GM19043 (cell line): ENCODE measurements at regions not wholly inside any gene's neighbourhood (a gene's known extent, or its start where the extent isn't known, plus 50 kb on each side); places are given as distances from the start of the nearest gene placed in this dataset.

Experiments used
- ATAC-seq: cut with Tn5 transposase; IDR thresholded peaks from one replicate; pipeline ENCODE4 v1.9.1; 2021; ENCODE audit warnings: low read depth; ENCODE audit not compliant: unreplicated experiment

DNA sequence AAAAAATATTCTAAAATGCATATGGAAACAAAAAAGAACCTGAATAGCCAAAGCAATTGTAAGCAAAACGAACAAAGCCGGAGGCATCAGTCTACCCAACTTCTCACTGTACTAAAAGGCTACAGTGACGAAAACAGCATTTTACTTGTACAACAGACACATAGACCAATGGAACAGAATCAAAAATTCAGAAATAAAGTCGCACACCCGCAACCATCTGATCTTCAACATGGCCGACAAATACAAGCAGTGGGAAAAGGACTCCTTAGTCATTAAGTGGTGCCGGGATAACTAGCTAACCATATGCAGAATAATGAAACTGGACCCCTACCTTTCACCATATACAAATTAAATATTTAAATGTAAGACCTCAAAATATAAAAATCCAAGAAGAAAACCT is 203.9 kb upstream of the PPFIA2 start:
- no peak for ATAC-seq

DNA sequence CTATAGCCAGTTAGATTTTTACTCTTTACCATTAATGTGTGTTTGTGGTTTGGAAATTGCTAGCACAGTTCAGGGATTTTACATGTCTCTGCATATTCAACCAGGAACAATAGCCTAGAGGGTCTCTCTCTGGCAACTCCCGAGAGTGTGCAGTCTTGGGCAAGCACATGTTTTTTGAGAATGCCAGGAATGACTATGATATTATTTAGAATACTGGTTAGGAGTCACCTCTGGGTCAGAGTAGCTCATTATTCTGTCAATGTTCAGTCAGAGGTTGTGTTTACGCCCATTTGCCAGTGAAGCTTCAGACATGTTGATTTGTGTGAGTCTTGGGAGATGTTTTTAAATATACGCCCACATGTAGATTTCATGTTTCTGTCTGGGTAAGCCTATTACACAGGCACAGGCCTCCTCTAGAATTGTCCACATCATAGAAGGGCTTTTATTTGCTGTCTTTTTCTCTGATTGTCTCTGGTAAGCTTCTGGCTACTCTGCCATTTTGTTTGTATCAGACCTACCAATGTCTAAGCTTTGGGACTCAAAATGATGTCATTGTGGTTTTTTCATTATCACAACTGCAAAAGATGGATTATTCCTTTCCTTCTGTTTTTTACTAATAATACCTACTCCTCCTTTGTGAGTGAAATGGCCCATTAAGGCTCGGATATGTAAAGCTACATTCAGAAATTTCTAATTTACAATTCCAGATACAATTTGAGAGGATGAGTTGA is 203.1 kb upstream of the PPFIA2 start:
- ATAC-seq = no peak

DNA sequence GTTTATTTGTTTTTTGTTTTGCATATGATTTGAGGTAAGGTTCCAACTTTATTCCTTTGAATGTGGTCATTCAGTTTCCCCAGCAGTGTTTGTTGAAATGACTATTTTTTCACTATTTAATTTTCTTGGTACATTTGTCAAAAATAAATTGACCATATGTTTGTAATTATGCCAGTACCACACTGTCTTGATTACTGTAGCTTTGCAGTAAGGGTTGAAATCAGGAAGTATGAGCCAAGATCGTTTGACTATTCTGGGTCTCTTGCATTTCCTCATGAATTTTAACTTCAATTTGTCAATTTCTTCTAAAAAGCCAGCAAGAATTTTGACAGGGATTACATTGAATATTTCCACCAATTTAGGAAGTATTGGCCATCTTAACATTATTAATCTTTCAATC is 199.3 kb upstream of the PPFIA2 start:
- no peak for ATAC-seq

DNA sequence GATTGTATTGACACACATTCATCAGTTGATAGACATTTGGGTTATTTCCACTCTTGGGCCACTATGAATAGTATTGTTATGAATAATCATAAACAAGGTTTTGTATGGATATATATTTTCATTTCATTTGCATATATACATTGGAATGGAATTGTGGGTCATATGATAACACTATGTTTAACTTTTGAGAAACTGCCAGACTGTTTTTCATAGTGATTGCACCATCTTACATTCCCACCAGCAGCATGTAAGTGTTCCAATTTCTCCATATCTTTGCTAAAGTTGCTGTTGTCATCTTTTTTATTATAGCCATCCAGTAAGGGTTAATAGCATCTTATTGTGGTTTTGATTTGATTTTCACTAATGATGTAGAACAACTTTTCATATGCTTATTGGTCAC is 198.5 kb upstream of the PPFIA2 start:
- no peak for ATAC-seq

- ATAC-seq = no peak
Measured at GRCh38 chr12:81956468-81956860, 197.3 kb upstream of the PPFIA2 start.

GRCh38 chr12:81953541-81953940 is 194.4 kb upstream of the PPFIA2 start:
- no peak for ATAC-seq

DNA sequence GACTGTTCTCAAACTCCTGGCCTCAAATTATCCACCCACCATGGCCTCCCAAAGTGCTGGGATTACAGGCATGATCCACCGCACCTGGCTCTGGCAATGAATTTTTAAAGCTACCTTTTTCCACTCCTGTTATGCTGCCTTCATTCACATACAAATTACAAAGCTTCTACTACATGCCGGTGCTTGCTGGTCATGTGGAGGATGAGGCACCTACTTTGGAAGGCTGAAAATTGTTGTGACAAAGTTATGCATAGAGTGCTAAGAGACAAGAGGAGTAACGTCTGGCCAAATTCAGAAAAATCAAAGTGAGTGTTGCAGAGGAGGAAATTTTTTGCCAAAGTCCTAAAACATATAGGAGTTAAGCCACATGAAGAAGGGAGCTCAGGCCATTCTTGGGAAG is 191.7 kb upstream of the PPFIA2 start:
- no peak for ATAC-seq

- no peak for ATAC-seq
Measured at GRCh38 chr12:81949841-81950308, 190.7 kb upstream of the PPFIA2 start.

GRCh38 chr12:81949416-81949815 is 190.3 kb upstream of the PPFIA2 start:
- ATAC-seq = no peak

DNA sequence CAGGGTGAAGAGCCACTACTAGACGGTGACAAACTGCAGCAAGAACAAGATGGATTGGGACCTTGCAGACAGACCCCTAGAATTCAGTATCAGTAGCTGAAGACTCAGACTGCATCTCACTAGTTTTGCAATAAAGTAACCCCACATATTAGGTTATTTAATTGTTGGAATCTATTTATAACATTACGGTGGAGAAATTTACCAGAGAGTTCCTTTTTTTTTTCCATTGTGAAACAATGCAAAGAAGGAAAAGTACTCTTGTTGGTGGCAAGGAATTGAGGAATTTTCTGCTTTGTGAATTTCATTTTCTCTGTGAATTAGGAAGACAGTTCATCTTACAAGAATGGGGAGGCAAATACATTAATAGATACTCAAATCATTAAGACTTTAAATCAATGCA is 185.7 kb upstream of the PPFIA2 start:
- no peak for ATAC-seq

- ATAC-seq = peak; percentile 74
Measured at GRCh38 chr12:81942594-81942993, 183.4 kb upstream of the PPFIA2 start.

DNA sequence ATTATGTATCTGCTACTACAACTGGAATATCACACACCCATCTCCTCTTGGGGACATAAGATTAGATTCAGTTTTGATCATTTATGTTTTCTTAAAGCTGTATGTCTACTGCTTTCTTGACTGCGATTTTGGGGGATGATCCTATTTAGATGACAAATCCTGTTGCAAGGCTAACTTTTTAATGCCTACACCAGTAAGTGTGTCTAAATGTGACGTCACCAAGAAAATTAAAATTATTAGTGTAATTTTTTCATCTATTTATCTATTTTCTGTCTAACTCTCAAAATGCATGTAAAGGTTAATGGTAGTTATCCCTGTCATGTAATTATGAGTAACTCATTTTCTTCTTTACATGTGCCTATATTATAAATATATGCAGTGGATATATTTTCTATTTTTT is 170.9 kb upstream of the PPFIA2 start:
- ATAC-seq = no peak

DNA sequence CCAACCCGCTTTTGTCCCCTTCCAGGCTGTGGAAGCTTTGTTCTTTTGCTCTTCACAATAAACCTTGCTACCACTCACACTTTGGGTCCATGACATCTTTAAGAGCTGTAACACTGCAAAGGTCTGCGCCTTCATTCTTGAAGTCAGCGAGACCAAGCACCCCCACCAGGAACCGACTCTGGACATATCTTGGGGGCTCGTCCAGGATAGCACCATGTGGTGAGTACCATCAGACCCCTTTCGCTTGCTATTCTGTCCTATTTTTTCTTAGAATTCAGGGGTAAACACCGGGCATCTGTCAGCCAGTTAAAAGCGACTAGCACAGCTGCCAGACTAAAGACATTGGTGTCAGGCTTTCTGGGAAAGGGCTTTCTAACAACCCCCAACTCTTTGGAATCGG is 137.6 kb upstream of the PPFIA2 start:
- ATAC-seq = no peak

GRCh38 chr12:81888961-81889360 is 129.8 kb upstream of the PPFIA2 start:
- no peak for ATAC-seq

GRCh38 chr12:81888106-81888740 is 129.1 kb upstream of the PPFIA2 start:
- ATAC-seq = no peak

GRCh38 chr12:81874586-81874985 is 115.4 kb upstream of the PPFIA2 start:
- no peak for ATAC-seq

- no peak for ATAC-seq
Measured at GRCh38 chr12:81874166-81874565, 115.0 kb upstream of the PPFIA2 start.

DNA sequence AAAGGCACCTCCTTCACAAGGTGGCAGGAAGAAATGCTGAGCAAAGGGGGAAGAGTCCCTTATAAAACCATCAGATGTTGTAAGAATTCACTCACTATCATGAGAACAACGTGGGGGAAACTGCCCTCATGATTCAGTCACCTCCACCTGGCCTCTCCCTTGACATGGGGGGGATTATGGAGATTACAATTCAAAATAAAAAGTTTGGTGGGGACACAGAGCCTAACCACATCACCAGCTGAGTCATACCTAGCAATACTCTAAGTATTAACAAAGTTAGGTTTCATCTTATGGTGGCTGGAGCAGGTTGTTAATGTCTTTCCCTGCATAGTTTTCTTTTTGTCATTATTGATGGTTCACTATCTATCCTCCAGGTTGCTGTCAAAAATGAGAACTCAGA is 113.2 kb upstream of the PPFIA2 start:
- no peak for ATAC-seq

DNA sequence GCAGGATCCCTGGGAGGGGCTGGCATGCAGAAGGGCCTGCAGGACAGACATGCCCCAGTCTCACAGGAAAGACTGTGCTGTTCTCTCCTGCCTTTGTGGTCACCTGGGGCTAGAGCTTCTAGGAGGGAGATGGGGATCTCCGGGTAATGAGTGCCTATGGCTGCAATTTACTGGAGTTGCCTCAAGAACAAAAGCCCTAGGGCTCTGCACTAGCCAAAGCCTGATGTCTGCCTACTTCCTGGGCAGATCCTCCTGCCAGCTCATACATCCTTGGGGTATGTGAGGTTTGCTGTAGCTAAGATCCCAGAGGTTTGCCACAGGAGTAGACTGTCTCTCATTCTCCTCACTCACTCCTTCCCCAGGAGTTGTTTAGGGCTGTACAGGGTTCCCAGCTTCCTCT is 106.9 kb upstream of the PPFIA2 start:
- no peak for ATAC-seq

- no peak for ATAC-seq
Measured at GRCh38 chr12:81863406-81863805, 104.3 kb upstream of the PPFIA2 start.

GRCh38 chr12:81859521-81859920 is 100.4 kb upstream of the PPFIA2 start:
- no peak for ATAC-seq

DNA sequence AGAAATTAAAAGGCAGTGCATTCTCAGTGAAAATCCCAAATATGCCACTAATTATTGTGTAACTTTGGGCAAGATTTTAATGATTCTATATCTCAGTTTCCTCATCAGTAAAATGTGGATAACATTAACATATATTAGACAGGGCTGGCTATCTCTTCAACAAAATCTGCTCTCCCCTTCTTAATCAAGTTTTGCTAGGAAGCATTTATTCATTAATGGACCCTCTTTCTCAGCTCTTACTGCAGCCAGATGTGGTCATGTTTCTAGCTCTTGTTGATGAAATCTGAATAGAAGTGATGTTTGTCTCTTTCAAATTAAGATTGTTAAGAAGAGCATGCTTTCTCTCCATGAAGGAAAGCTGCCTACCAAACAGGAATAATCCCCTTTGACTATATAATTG is 84.4 kb upstream of the PPFIA2 start:
- no peak for ATAC-seq
